ENCODE measurements at regions not wholly inside any gene's neighbourhood (a gene's known extent, or its start where the extent isn't known, plus 50 kb on each side); places are given as distances from the start of the nearest gene placed in this dataset.

DNA sequence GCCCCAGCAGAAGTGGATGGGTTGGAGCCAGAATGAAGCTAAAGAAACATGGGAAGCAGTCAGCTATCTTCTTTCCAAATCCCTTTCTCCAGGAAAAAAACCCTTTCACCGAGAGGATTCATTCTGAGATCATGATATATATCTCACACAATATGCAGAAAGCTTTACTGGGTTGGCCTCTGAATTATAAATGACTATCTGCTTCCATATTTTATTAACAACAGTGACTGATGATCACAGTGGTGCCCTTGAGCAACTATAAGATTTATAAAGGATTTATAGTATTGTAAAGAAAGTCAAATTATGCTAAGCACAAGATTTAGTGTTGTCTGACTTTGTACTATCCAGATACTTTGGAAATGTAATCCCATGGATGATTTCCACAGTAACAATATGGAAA lies 180.3 kb downstream of the KCNE4 start:
- intact Hi-C loops (cut with micrococcal nuclease; ENCODE audit: unreplicated experiment) (no loop called here), in situ Hi-C loops (cut with MboI) (no loop called here)
- BruUV-seq (replicated peaks), result no TSS peak
- no peak overlapping the region for H3K9ac ChIP-seq (ENCODE audit: control insufficient read depth, insufficient read depth, low read length)
- no peaks in the 10 kb centered on the region for H3K36me3 ChIP-seq (ENCODE audit: control insufficient read depth in 2 of 2, insufficient read depth in 2 of 2, low read length in 1 of 2)
- H3K9me3 ChIP-seq (replicated peaks; ENCODE audit: control insufficient read depth, insufficient read depth, low read length), result no peaks in the 10 kb centered on the region
- RAD21 ChIA-PET (ENCODE audit: unreplicated experiment), result no interaction called here
- H3K4me2 ChIP-seq (ENCODE audit: control insufficient read depth, insufficient read depth), result no peak overlapping the region
- no peaks in the 10 kb centered on the region for H3K27me3 ChIP-seq (replicated peaks in 1 of 2; ENCODE audit: control insufficient read depth in 2 of 2, insufficient read depth in 2 of 2, low read length in 1 of 2)
- DNase-seq (ENCODE audit: low read depth, low spot score) (no peak), ATAC-seq (no peak), FAIRE-seq (no peak)
- H3K79me2 ChIP-seq (ENCODE audit: control insufficient read depth, insufficient read depth, low read length), result no peaks in the 10 kb centered on the region
- POLR2A ChIA-PET, result no interaction called here
- H3K4me1 ChIP-seq (ENCODE audit: control insufficient read depth, insufficient read depth, low read length), result no peaks in the 10 kb centered on the region
- H4K20me1 ChIP-seq (ENCODE audit: control insufficient read depth, insufficient read depth), result no peaks in the 10 kb centered on the region
- WGBS (ENCODE audit: insufficient coverage, insufficient replicate concordance, low lambda C conversion rate, missing lambda C conversion rate), result 0% methylated on average over 1 of the region's 1 CpG
- CTCF ChIA-PET, result interaction anchor here (1.0 kb wide), 2 partner anchors 153 to 260 kb away, joined by 3 read pairs; no protein-coding TSS in a partner anchor
- TF ChIP-seq SUZ12 (IDR thresholded peaks at IDR 0.05; ENCODE audit: unreplicated experiment) (no peak), PAX5 (IDR thresholded peaks at IDR 0.05; ENCODE audit: borderline replicate concordance, low read depth, low read length) (no peak), POLR2A (IDR thresholded peaks at IDR 0.05; ENCODE audit: low read depth, low read length) (no peak), MXI1 (IDR thresholded peaks at IDR 0.05; ENCODE audit: low read depth, low read length) (no peak), SRF (IDR thresholded peaks at IDR 0.05; ENCODE audit: low read depth in 2 of 2, low read length in 2 of 2) (no peak), NR2C1 (IDR thresholded peaks at IDR 0.05) (no peak), MTA2 (IDR thresholded peaks at IDR 0.05; ENCODE audit: low read depth) (no peak), SIX5 (IDR thresholded peaks at IDR 0.05; ENCODE audit: low read depth, low read length, severe bottlenecking) (no peak)
- TF ChIP-seq, protein P1, sequence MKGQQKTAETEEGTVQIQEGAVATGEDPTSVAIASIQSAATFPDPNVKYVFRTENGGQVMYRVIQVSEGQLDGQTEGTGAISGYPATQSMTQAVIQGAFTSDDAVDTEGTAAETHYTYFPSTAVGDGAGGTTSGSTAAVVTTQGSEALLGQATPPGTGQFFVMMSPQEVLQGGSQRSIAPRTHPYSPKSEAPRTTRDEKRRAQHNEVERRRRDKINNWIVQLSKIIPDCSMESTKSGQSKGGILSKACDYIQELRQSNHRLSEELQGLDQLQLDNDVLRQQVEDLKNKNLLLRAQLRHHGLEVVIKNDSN (IDR thresholded peaks at IDR 0.05; ENCODE audit: borderline replicate concordance, extremely low read length, insufficient read depth, low read depth, low read length), result no peak
- TF ChIP-seq, protein P2, sequence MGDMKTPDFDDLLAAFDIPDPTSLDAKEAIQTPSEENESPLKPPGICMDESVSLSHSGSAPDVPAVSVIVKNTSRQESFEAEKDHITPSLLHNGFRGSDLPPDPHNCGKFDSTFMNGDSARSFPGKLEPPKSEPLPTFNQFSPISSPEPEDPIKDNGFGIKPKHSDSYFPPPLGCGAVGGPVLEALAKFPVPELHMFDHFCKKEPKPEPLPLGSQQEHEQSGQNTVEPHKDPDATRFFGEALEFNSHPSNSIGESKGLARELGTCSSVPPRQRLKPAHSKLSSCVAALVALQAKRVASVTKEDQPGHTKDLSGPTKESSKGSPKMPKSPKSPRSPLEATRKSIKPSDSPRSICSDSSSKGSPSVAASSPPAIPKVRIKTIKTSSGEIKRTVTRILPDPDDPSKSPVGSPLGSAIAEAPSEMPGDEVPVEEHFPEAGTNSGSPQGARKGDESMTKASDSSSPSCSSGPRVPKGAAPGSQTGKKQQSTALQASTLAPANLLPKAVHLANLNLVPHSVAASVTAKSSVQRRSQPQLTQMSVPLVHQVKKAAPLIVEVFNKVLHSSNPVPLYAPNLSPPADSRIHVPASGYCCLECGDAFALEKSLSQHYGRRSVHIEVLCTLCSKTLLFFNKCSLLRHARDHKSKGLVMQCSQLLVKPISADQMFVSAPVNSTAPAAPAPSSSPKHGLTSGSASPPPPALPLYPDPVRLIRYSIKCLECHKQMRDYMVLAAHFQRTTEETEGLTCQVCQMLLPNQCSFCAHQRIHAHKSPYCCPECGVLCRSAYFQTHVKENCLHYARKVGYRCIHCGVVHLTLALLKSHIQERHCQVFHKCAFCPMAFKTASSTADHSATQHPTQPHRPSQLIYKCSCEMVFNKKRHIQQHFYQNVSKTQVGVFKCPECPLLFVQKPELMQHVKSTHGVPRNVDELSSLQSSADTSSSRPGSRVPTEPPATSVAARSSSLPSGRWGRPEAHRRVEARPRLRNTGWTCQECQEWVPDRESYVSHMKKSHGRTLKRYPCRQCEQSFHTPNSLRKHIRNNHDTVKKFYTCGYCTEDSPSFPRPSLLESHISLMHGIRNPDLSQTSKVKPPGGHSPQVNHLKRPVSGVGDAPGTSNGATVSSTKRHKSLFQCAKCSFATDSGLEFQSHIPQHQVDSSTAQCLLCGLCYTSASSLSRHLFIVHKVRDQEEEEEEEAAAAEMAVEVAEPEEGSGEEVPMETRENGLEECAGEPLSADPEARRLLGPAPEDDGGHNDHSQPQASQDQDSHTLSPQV (IDR thresholded peaks at IDR 0.05), result no peak
- TF ChIP-seq, protein P3, sequence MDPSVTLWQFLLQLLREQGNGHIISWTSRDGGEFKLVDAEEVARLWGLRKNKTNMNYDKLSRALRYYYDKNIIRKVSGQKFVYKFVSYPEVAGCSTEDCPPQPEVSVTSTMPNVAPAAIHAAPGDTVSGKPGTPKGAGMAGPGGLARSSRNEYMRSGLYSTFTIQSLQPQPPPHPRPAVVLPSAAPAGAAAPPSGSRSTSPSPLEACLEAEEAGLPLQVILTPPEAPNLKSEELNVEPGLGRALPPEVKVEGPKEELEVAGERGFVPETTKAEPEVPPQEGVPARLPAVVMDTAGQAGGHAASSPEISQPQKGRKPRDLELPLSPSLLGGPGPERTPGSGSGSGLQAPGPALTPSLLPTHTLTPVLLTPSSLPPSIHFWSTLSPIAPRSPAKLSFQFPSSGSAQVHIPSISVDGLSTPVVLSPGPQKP (IDR thresholded peaks at IDR 0.05; ENCODE audit: low read depth, low read length), result no peak
- H3K27ac ChIP-seq (ENCODE audit: control insufficient read depth, insufficient read depth), result no peak overlapping the region
- H3K4me3 ChIP-seq, result no peak overlapping the region
- no peak overlapping the region for H2AFZ ChIP-seq (ENCODE audit: control insufficient read depth, low read depth, low read length)
- SMC1A ChIA-PET (ENCODE audit: uncharacterized antibody, unreplicated experiment), result interaction anchor here (1.0 kb wide), 1 partner anchor 11 kb away, joined by 3 read pairs; no protein-coding TSS in a partner anchor

Measured in GM12878 (cell line).